Bronchial epithelial cell (primary cell): ENCODE measurements at regions not wholly inside any gene's neighbourhood (a gene's known extent, or its start where the extent isn't known, plus 50 kb on each side); places are given as distances from the start of the nearest gene placed in this dataset.

Experiments used
- DNase-seq: peaks from one replicate; pipeline ENCODE4 v3.0.0-alpha.2; 2010; ENCODE audit warnings: low read depth
- FAIRE-seq: peaks from 2 replicates; lab custom pipeline; 2011; peaks lifted over from hg19 to GRCh38; lab: Jason Lieb, UNC
- H3K27me3 ChIP-seq: 2 replicates; pipeline ENCODE4 v1.5.1; 2011; ENCODE audit warnings: low read length; ENCODE audit not compliant: control insufficient read depth, insufficient read depth
- H3K36me3 ChIP-seq: 2 replicates; pipeline ENCODE4 v1.5.1; 2011; ENCODE audit warnings: low read length; ENCODE audit not compliant: control insufficient read depth, insufficient read depth
- H3K4me3 ChIP-seq: 2 replicates; pipeline ENCODE4 v1.5.1; 2011; ENCODE audit warnings: mild to moderate bottlenecking, low read depth, low read length, control low read depth
- TF ChIP-seq, protein P1 (sequence below): IDR thresholded peaks from 2 replicates; pipeline ENCODE4 v1.5.1; 2011; ENCODE audit warnings: mild to moderate bottlenecking, moderate library complexity, low read length, control low read depth, inconsistent platforms; ENCODE audit not compliant: insufficient read depth, severe bottlenecking

DNA sequence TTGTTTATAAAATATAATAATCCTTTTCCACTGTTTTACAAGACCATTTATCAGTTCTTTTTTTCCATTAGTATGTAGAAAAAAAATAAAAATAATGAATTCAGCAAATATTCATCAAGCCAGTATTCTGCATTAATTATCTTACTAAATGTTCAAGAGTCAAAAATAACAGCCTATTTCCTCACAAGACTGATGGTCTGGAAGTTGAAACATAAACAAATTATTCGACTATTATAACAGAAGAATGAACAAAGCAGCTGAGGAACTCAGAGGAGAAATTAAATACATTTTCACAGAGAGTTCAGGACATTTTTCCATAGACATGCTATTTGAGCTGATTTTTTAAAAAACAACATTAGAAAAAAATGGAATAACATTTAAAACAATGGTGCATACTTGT lies 2594.8 kb downstream of the ARAP2 start:
- Histone ChIP-seq H3K4me3 (no peak overlapping the region), H3K27me3 (no peaks in the 10 kb centered on the region), H3K36me3 (no peaks in the 10 kb centered on the region)
- TF ChIP-seq, protein P1, sequence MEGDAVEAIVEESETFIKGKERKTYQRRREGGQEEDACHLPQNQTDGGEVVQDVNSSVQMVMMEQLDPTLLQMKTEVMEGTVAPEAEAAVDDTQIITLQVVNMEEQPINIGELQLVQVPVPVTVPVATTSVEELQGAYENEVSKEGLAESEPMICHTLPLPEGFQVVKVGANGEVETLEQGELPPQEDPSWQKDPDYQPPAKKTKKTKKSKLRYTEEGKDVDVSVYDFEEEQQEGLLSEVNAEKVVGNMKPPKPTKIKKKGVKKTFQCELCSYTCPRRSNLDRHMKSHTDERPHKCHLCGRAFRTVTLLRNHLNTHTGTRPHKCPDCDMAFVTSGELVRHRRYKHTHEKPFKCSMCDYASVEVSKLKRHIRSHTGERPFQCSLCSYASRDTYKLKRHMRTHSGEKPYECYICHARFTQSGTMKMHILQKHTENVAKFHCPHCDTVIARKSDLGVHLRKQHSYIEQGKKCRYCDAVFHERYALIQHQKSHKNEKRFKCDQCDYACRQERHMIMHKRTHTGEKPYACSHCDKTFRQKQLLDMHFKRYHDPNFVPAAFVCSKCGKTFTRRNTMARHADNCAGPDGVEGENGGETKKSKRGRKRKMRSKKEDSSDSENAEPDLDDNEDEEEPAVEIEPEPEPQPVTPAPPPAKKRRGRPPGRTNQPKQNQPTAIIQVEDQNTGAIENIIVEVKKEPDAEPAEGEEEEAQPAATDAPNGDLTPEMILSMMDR = no peak
- FAIRE-seq (no peak), DNase-seq (no peak)

DNA sequence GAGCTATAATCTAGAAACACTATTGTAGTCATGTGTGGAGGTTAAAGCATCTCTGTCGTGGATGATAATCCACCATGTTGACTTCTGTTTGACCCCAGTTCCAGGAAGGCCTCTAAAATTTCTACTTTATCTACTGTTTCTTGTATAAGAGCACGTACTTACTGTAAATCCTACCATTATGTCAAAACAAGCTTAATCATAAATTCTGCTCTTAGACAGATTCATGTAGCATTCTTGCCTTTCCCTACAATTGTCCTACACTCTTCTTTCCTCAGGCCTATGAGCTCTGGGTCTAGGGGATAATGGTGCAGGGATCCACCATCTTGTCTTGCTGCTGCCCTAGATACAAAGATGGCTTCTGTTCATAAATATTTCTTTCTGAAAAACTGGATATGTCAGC lies 2594.3 kb downstream of the ARAP2 start:
- Histone ChIP-seq H3K27me3 (no peaks in the 10 kb centered on the region), H3K36me3 (no peaks in the 10 kb centered on the region), H3K4me3 (no peak overlapping the region)
- TF ChIP-seq, protein P1 = no peak
- DNase-seq (no peak), FAIRE-seq (no peak)

DNA sequence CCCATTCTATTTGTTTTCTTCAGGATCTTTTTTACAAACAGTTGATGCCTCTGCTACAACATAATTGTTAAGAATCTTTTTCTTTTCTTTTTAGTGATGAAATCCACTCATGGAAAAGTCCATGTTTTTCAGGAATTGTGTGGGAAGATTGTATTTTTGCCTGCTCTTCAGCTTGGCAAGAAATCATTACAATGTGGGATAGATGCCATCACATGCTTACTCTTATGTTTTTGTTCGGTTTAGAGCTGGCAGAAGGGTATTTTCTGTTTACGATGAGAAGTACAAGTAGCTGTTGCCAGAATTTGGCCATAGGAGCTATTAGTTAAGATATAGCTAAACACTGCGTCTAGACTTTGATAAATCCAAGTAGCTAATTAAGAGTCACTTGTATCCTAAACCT lies 2585.3 kb downstream of the ARAP2 start:
- no peaks in the 10 kb centered on the region for H3K36me3 ChIP-seq
- FAIRE-seq = no peak

DNA sequence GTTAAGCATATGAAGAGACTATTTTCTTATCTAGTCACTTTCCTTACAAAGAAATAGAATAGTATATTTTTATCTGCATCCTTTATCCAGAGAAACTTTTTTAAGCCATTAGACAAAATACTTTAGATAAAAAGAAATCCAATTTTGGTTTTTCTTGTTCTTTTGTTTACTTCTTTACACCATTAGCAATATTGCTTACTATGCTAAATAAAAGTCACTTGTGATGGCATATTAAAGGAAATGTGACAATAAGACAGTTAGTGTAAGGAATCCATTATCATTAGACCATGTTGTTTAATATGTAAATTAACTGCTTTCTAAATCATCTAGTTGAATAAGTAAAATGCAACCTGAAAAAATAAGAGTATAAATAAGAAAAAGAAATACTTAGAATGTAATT lies 2582.7 kb downstream of the ARAP2 start:
- Histone ChIP-seq H3K4me3 (no peak overlapping the region), H3K36me3 (no peaks in the 10 kb centered on the region), H3K27me3 (no peaks in the 10 kb centered on the region)
- FAIRE-seq (no peak), DNase-seq (no peak)
- TF ChIP-seq, protein P1 = no peak

More for the DNA sequence above, 2585.3 kb downstream of the ARAP2 start:
- TF ChIP-seq, protein P1 = no peak
- DNase-seq = no peak
- H3K27me3 ChIP-seq = no peaks in the 10 kb centered on the region
- no peak overlapping the region for H3K4me3 ChIP-seq

DNA sequence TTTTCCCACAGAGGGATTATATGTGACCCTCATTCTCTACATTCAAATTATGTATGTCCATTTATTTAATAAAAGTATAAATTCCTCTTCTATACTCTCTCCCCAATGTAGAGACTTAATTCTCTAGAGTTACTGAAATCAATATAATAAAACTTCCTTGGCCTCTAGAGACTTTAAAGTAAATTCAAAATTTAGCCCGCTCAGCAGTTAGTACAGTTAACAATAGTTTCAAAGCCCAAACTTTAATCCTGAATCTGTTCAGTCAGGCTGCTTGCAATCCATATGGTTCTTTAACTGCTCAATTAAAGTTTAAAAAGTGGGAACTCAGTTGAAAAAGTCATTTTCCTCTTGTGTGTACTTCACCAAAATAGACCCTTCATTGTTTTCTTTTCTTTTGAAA lies 2558.4 kb downstream of the ARAP2 start:
- Histone ChIP-seq H3K36me3 (no peaks in the 10 kb centered on the region), H3K27me3 (no peaks in the 10 kb centered on the region), H3K4me3 (no peak overlapping the region)
- no peak for FAIRE-seq
- DNase-seq = no peak
- TF ChIP-seq, protein P1 = no peak

DNA sequence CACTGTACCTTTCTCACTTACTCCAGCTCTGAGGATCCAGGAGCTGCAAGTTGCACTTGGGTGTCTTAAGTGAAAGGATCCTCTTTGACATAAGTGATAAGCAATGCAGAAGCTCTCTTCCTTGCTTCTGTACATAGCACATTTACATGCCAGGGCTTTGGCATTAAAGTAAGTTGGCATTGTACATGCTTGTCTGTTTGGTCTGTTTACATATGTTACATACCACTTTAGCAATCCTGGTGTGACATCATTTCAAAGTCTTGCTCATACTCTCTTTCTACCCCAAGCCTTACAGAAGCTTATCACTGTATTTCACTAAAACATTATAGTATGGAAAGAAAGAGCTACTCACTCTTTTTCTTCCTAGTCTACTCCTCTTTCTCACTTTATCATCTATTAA lies 2548.3 kb downstream of the ARAP2 start:
- H3K36me3 ChIP-seq = no peaks in the 10 kb centered on the region
- no peak for FAIRE-seq
- peak; percentile 59 for DNase-seq
- H3K27me3 ChIP-seq = no peaks in the 10 kb centered on the region
- TF ChIP-seq, protein P1 = no peak
- H3K4me3 ChIP-seq = no peak overlapping the region
